Forelimb muscle (tissue), 1 donor: ENCODE measurements at regions not wholly inside any gene's neighbourhood (a gene's known extent, or its start where the extent isn't known, plus 50 kb on each side); places are given as distances from the start of the nearest gene placed in this dataset.

Experiments
- DNase-seq: peaks from one replicate; pipeline ENCODE4 v3.0.0-alpha.2; 2013; ENCODE audit warnings: low read depth

- DNase-seq = no peak
These were observed 71.3 kb upstream of the TEX51 start for GRCh38 chr2:126827371-126827770.

- no peak for DNase-seq
These were observed 70.6 kb upstream of the TEX51 start for GRCh38 chr2:126828051-126828450.

- no peak for DNase-seq
These were observed 70.2 kb upstream of the TEX51 start for GRCh38 chr2:126828491-126828890.

GRCh38 chr2:126831234-126832005, 67.3 kb upstream of the TEX51 start:
- DNase-seq = no peak

GRCh38 chr2:126832014-126832413, 66.7 kb upstream of the TEX51 start:
- no peak for DNase-seq

GRCh38 chr2:126832757-126833156, 65.9 kb upstream of the TEX51 start:
- no peak for DNase-seq

- no peak for DNase-seq
These were observed 64.6 kb upstream of the TEX51 start for GRCh38 chr2:126834006-126834659.

GRCh38 chr2:126835261-126835660, 63.4 kb upstream of the TEX51 start:
- no peak for DNase-seq

GRCh38 chr2:126835831-126836230, 62.9 kb upstream of the TEX51 start:
- no peak for DNase-seq

GRCh38 chr2:126836761-126837679, 61.7 kb upstream of the TEX51 start:
- no peak for DNase-seq

- DNase-seq = peak; percentile 35
These were observed 60.5 kb upstream of the TEX51 start for GRCh38 chr2:126837966-126838715.

- DNase-seq = no peak
These were observed 60.0 kb upstream of the TEX51 start for GRCh38 chr2:126838716-126838985.

GRCh38 chr2:126839796-126840195, 58.9 kb upstream of the TEX51 start:
- peak; percentile 31 for DNase-seq

- no peak for DNase-seq
These were observed 55.6 kb upstream of the TEX51 start for GRCh38 chr2:126843081-126843480.

- DNase-seq = no peak
These were observed 52.4 kb upstream of the TEX51 start for GRCh38 chr2:126846241-126846640.
